HG03432 (cell line): ENCODE measurements at regions not wholly inside any gene's neighbourhood (a gene's known extent, or its start where the extent isn't known, plus 50 kb on each side); places are given as distances from the start of the nearest gene placed in this dataset.
"Not testable (repeated sequence)": the region's sequence is repeated elsewhere in the genome, so short reads cannot be mapped to it uniquely, and the experiment has no call there.

Source experiments
- ATAC-seq: cut with Tn5 transposase; IDR thresholded peaks from one replicate; pipeline ENCODE4 v1.9.1; 2021; ENCODE audit warnings: mild to moderate bottlenecking, moderate library complexity; ENCODE audit not compliant: unreplicated experiment

DNA sequence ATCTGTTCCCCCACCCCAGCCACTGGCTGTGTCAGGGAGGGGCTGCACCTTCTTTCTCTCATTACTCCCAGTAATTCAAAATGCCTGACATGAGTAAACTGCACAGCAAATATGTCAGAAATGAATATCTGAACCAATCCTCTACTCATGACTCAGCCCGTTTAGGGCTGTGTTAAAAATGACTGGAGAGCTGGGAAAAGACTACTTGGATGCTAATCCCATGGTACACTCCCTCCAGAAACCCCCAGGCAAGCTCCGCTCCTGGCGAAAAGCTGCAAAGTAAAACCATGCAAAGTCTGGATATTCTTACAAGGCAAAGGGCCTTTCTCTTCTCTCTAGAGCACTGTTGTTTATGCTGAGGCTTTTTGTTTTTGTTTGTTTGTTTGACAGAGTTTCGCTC lies 448.1 kb upstream of the DYNLRB2 start:
- ATAC-seq: no peak

- not testable (repeated sequence) for ATAC-seq
Measured at GRCh38 chr16:80091453-80091852, 449.3 kb upstream of the DYNLRB2 start.

- no peak for ATAC-seq
Measured at GRCh38 chr16:80085606-80086005, 455.2 kb upstream of the DYNLRB2 start.

DNA sequence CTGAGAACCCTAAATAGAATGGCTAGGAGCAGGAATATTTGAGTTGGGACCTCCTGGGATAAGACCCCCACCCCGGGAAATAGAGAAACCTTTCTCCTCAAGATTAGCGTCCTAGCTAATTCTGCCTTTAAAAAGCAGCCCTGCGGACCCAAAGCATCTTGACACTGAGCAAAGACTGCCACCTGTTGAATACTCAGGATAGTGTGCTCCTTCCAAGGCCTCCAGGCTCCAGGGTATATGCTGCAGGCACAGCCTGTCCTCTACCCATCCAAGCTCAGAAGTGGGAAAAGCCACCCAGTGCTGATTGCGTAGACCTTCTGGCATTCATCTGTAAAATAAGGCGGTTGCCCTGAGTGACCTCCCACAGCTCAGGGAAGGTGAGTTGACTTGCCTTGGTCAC lies 456.2 kb upstream of the DYNLRB2 start:
- no peak for ATAC-seq

DNA sequence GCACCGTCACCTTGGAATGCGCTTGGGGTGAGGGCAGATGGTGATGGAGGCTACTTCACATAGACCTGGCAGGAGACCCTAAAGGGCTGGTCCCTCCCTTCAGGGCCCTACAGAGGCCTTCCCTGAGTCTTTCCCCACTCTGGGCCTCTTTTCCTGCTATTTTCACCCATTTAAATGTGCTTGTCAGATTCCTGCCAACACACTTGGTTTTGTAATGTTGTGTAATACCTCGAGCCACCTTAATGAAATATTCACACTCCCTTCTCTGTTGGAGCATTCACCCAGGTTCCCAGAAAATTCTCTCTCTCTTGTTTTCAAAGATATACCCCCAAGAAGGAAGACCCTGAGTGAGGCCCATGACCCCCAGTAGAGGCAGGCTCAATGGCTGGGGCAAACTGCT lies 456.6 kb upstream of the DYNLRB2 start:
- no peak for ATAC-seq

GRCh38 chr16:80082906-80083305 lies 457.9 kb upstream of the DYNLRB2 start:
- ATAC-seq: no peak

DNA sequence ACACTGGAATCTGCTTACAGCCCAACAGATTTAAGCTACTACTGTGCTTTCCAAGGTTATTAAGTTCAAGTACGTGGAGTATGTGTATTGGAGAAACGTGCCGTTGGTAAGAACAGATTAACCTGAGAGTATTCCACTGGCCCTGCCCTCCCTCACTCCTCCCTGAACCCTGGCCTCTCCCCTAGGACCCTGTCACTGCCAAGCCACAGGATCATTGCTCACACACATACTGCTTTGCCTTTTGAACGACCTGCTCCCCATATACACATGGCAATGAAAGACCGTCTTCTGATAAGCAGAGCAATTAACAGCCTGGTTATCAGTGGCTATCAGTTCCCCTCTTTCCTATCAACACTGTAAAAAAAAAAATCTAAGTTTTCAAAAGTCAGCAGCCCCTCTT lies 458.9 kb upstream of the DYNLRB2 start:
- ATAC-seq: no peak

- no peak for ATAC-seq
Measured at GRCh38 chr16:80080287-80080851, 460.4 kb upstream of the DYNLRB2 start.

DNA sequence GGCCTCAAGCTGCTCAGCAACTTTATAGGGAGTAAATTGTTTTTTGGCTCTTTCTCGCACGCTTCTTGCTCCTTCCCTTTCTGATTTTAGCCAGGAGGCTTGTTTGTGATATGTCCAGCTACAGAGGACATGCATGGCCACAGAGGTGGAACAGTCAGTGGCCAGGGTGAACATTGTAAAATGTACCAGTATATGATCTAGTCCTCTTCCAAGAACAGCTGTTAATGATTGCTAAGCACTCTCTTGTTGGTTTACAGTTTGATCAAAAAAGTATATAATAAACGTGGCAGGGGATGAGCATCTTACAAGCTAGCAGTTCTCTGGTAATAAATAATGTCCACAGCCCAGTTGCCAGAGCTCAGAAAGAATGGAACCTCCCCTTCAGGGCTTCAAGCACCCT lies 461.7 kb upstream of the DYNLRB2 start:
- ATAC-seq: no peak

GRCh38 chr16:80077696-80078095 lies 463.1 kb upstream of the DYNLRB2 start:
- no peak for ATAC-seq

GRCh38 chr16:80074329-80074728 lies 466.5 kb upstream of the DYNLRB2 start:
- ATAC-seq: no peak

DNA sequence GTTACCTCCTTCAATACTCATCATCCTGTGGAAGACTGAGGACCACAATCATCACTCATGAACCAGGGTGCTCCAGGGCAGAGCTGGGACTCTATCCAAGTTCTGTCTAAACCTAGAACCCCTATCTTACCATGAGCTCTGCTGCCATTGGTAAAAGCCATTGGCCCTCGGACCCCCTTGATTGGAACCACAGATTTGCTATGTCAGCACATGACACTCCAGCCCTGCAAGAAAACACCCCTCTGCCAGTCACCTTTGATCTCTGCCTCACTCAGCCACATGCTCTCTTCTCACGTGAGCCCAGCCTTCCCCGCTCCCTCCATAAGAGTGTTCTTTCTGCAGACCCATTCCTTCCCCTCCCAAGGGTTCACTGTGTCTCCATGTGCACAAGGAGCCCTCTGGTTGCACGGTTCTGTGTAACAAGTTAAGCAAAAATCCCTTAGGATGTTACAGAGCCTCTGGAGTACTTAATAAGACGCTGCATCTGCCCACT lies 468.8 kb upstream of the DYNLRB2 start:
- no peak for ATAC-seq

- ATAC-seq: no peak
Measured at GRCh38 chr16:80066805-80067580, 466.5 kb upstream of the MAF start.

- no peak for ATAC-seq
Measured at GRCh38 chr16:80065541-80065940, 465.0 kb upstream of the MAF start.

GRCh38 chr16:80063713-80064069 lies 463.2 kb upstream of the MAF start:
- ATAC-seq: no peak

GRCh38 chr16:80063031-80063712 lies 462.6 kb upstream of the MAF start:
- no peak for ATAC-seq

- ATAC-seq: no peak
Measured at GRCh38 chr16:80062361-80063030, 462.0 kb upstream of the MAF start.

DNA sequence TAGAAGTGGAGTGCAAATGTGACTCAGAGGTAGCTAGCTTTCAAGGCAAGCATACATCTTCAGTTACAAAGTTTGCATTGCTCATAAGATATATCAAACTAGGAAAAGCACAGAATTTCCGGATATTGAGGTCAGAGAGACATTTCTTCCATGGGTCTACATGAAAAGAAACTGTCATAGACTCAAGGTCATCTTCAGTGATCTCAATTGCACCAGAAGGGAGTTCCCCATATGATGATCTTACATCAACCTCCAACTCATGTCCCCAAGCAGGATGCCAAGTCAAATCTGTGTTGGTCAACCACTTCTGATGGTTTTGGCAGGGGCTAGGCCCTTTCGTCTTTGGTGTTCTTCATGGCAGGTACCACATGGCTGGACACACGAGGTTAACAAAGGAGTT lies 459.9 kb upstream of the MAF start:
- no peak for ATAC-seq

- no peak for ATAC-seq
Measured at GRCh38 chr16:80059836-80060235, 459.3 kb upstream of the MAF start.

DNA sequence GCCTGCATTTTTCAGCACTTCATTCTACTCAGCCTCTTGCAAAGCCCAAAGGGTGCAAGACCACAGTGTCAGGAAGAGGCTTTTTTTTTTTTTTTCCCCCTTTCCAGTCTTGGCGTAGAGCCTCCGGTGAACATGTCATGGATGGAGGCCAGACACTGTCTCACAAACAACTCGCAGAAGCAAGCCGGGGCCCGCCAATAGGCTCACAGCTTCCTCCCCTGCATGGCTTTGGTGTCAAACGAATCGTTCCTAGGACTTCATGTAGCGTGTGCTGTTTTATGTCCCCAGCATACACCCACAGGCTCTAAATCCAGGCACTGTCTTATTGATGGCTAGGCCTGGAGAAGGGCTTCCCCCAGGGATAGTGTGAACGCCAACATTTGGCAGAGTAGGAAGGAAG lies 457.7 kb upstream of the MAF start:
- no peak for ATAC-seq

GRCh38 chr16:80056324-80056723 lies 455.8 kb upstream of the MAF start:
- ATAC-seq: no peak

DNA sequence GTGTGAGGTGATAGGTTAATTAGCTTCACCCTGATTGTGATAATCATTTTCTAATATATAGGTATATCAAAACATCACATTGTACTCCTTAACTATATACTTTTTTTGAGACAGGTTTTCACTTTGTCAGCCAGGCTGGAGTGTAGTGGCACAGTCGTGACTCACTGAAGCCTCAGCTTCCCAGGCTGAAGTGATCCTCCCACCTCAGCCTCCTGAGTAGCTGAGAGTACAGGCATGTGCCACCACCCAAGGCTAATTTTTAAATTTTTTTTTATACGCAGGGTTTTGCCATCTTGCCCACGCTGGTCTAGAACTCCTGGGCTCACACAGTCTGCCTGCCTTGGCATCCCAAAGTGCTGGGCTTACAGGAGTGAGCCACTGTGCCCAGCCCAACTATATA lies 455.3 kb upstream of the MAF start:
- ATAC-seq: no peak
